HG03103 (cell line): ENCODE measurements at regions not wholly inside any gene's neighbourhood (a gene's known extent, or its start where the extent isn't known, plus 50 kb on each side); places are given as distances from the start of the nearest gene placed in this dataset.

Experiments used
- ATAC-seq: cut with Tn5 transposase; IDR thresholded peaks from one replicate; pipeline ENCODE4 v1.9.1; 2021; ENCODE audit warnings: low read depth; ENCODE audit not compliant: unreplicated experiment

GRCh38 chr6:14921170-14921569, 324.7 kb upstream of the JARID2 start:
- no peak for ATAC-seq

DNA sequence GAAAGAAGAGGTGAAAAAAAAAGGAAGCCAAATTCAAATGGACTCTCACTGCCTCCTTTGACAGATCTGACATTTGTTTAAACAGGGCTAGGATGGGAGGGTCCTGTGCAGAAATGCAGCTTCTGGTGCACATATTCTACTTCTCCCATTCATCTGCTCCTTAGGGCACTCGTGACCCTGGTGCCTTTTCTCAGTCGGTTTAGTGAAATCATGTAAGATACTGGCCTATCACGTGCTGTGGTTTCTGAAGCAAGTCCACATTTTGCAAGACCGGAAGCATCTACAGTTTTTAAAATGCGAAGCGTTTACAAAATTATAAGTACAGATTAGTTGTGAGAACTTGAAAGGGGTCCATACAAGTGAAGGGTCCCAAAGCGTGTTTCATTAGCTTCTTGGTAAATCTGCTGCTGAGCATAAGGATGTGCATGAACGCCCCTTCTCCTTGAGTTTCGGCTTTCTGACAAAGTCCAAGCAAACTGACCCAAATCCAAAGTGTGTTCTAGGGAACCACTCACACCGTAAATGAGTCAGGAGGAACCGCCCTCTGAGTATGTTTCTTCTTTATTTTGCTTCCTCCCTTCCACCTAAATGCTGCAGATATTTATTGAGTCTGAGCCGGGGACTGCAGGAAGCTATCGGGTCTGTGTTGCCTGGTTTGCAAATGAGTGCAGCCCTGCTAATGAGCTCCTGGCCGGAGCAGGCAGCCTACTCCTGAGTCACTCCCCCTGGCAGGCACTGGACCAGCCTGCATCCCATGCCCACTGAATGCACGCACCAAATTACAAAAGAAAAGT, 323.8 kb upstream of the JARID2 start:
- no peak for ATAC-seq

GRCh38 chr6:14922706-14923460, 323.0 kb upstream of the JARID2 start:
- ATAC-seq = no peak

DNA sequence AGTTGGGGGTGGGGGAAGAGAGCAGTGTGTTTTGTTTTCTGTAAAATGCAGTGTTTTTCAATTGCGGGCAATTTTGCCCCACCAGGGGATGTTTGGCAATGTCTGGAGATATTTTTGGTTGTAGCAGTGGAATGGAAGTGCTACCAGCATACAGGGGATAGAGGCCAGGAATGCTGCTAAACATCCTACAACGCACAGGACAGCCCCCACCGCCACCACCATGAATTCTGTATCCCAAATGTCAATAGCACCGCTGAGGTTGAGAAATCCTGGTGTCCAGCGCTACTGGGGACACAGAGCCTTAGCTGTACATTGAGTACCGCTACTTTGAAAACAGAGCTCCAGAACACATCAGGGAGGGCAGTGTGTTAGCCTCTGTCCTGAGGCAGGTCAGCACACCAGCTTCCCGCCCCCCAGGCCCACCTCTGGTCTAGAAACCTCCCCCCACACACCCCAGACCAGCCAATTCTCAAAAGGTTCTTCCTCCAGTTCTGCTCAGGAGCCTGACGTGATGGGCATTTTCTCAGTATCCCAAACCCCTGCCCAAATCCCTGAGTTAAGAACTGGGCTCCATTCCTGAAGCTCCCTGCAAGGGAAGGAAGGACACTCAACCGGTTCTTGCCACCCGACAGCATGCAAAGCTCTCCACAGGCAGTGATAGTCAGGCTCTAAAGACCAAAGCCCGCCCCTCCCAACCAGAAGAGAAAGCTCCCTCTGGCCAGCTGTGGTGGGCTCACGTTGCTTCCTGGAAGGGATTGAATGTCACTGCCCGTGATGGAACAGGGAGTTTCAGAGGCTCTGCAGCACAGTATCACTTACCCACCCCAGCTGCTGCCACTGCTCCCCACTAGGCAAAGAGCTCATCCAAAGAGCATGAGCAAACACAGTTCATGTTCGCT, 321.5 kb upstream of the JARID2 start:
- no peak for ATAC-seq

GRCh38 chr6:14925025-14925698, 320.7 kb upstream of the JARID2 start:
- no peak for ATAC-seq

- no peak for ATAC-seq
Observed at GRCh38 chr6:14925699-14926026, 320.2 kb upstream of the JARID2 start.

DNA sequence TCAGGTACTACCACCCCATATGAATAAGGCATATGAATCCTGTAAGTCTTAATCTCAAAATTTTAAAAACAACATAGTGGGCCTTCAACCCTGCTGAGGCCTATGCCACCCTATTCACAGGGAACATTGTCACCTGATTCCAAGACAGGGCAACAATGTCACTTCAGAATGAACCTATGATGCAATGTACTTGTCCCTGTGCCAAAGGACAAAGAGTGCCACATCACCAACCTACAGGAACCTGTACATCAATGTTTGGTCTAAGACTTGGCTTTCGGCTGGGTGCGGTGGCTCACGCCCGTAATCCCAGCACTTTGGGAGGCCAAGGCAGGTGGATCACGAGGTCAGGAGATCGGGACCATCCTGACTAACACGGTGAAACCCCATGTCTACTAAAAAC, 318.5 kb upstream of the JARID2 start:
- no peak for ATAC-seq

GRCh38 chr6:14929291-14929690, 316.6 kb upstream of the JARID2 start:
- no peak for ATAC-seq

GRCh38 chr6:14930366-14930989, 315.4 kb upstream of the JARID2 start:
- ATAC-seq = no peak

GRCh38 chr6:14932485-14933182, 313.2 kb upstream of the JARID2 start:
- ATAC-seq = no peak

- ATAC-seq = no peak
Observed at GRCh38 chr6:14933183-14933544, 312.7 kb upstream of the JARID2 start.

- no peak for ATAC-seq
Observed at GRCh38 chr6:14934013-14934412, 311.9 kb upstream of the JARID2 start.

DNA sequence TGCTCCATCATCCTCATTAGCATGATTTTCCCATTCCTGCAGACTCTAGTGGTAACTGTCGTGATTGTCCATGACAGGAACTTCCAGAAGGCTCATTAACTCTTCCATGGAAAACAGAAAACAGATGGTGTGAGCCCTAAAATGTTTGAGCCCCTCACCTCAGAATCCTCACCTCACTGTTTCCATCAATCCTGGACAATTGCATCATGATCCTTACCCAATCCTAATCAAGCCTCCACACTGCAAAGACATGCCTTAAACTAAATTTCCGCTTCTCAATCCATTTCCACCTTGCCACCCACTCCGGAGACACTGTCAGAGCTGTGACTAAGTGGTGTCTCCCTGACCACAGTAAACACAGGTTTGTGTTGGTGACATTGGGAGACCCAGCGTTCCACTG, 311.0 kb upstream of the JARID2 start:
- no peak for ATAC-seq

GRCh38 chr6:14936861-14937260, 309.0 kb upstream of the JARID2 start:
- ATAC-seq = no peak

DNA sequence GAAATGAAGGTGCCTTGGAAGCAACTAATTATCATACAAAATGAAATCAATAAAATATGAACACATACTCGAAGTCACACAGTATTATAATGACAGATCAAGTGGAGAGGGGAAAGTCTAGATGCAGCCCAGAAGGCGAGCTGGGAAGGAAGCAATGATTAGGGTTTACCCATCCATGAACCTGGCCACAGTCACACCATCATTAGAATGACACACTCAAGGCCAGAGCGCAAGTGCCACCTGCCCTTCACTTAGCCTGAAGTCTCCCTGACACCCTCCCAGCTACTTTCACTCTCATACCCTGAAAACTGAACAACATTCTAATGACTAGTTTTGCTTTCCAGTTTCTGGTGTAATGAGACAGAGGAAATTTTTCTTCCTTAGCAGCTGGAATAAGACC, 302.8 kb upstream of the JARID2 start:
- no peak for ATAC-seq

GRCh38 chr6:14944593-14944992, 301.3 kb upstream of the JARID2 start:
- no peak for ATAC-seq

- no peak for ATAC-seq
Observed at GRCh38 chr6:14945461-14946185, 300.2 kb upstream of the JARID2 start.

DNA sequence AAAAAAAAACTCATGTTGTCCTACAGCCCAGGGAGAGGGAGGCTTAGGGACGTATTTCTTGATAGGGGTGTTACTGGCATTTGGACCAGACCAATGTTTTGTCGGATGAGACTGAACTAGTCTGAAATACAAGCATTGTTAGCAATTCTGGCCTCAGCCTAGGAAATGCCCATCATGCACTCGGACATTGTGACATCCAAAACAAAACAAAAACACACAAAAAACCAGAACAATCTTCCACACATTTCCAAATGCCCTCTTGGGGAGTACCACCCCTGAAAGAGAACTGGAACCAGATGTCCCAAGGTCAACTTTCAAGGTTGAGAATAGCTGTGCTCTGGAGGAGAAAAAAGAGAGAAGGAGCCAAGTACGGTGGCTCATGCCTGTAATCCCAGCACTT, 299.1 kb upstream of the JARID2 start:
- ATAC-seq = no peak
